ENCODE measurements at regions not wholly inside any gene's neighbourhood (a gene's known extent, or its start where the extent isn't known, plus 50 kb on each side); places are given as distances from the start of the nearest gene placed in this dataset.

DNA sequence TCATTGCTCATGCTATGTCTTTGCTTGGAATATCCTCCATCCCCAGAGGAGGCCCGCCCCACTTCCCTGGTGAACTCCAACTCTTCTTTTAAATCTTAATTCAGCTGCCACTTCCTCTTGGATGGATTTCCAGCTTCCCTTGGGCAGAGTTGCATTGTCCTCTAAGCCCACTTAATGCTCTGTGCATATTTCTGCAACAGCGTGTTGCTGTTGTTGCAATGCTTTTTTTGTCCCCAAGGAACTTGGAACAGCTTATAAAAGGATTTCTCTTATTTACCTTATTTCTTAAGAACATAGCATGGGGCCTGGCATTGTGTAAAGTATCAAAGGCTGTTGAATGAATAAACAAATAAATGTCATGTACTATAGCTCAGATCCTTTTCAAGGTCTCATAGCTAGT, 507.4 kb downstream of the METTL15 start:
- Histone ChIP-seq H3K27ac (ENCODE audit: low read depth in 1 of 2, low read length in 2 of 2) (no peak overlapping the region), H3K9me3 (ENCODE audit: control insufficient read depth in 1 of 2, insufficient read depth in 1 of 2, low read length in 2 of 2) (no peaks in the 10 kb centered on the region), H3K4me1 (ENCODE audit: insufficient read depth, low read length) (no peaks in the 10 kb centered on the region), H3K27me3 (ENCODE audit: control insufficient read depth in 1 of 2, insufficient read depth in 2 of 2, low read length in 2 of 2) (no peaks in the 10 kb centered on the region), H3K36me3 (ENCODE audit: insufficient read depth, low read length) (no peaks in the 10 kb centered on the region), H3K4me3 (ENCODE audit: low read length) (no peak overlapping the region)
- ChIA-PET POLR2A (no interaction called here), CTCF (no interaction called here)
- Mint-ChIP-seq H3K27ac (no peak overlapping the region), H3K27me3 (no peaks in the 10 kb centered on the region), H3K9me3 (peaks cover 4% of the 10 kb centered on the region), H3K4me3 (no peak overlapping the region), H3K4me1 (ENCODE audit: low read depth) (no peaks in the 10 kb centered on the region), H3K36me3 (ENCODE audit: low read depth) (no peaks in the 10 kb centered on the region)
- DNase-seq, result no peak
- intact Hi-C loops (cut with DNase I, micrococcal nuclease), result no loop called here
- no peak for ATAC-seq (ENCODE audit: poor library complexity)
- TF ChIP-seq, protein P1, sequence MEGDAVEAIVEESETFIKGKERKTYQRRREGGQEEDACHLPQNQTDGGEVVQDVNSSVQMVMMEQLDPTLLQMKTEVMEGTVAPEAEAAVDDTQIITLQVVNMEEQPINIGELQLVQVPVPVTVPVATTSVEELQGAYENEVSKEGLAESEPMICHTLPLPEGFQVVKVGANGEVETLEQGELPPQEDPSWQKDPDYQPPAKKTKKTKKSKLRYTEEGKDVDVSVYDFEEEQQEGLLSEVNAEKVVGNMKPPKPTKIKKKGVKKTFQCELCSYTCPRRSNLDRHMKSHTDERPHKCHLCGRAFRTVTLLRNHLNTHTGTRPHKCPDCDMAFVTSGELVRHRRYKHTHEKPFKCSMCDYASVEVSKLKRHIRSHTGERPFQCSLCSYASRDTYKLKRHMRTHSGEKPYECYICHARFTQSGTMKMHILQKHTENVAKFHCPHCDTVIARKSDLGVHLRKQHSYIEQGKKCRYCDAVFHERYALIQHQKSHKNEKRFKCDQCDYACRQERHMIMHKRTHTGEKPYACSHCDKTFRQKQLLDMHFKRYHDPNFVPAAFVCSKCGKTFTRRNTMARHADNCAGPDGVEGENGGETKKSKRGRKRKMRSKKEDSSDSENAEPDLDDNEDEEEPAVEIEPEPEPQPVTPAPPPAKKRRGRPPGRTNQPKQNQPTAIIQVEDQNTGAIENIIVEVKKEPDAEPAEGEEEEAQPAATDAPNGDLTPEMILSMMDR (IDR thresholded peaks at IDR 0.05), result no peak

- Histone ChIP-seq H3K9me3 (ENCODE audit: control insufficient read depth in 1 of 2, insufficient read depth in 1 of 2, low read length in 2 of 2) (peaks cover 0 to 5% of the 10 kb centered on the region in 2 experiments), H3K36me3 (ENCODE audit: insufficient read depth, low read length) (no peaks in the 10 kb centered on the region), H3K4me3 (ENCODE audit: low read length) (no peak overlapping the region), H3K4me1 (ENCODE audit: insufficient read depth, low read length) (no peaks in the 10 kb centered on the region), H3K27me3 (ENCODE audit: control insufficient read depth in 1 of 2, insufficient read depth in 2 of 2, low read length in 2 of 2) (no peaks in the 10 kb centered on the region), H3K27ac (ENCODE audit: low read depth in 1 of 2, low read length in 2 of 2) (no peak overlapping the region)
- DNase-seq (no peak), ATAC-seq (ENCODE audit: poor library complexity) (no peak)
- Mint-ChIP-seq H3K4me3 (no peak overlapping the region), H3K9me3 (peaks cover 4% of the 10 kb centered on the region), H3K27ac (no peak overlapping the region), H3K4me1 (ENCODE audit: low read depth) (no peaks in the 10 kb centered on the region), H3K36me3 (ENCODE audit: low read depth) (no peaks in the 10 kb centered on the region), H3K27me3 (no peaks in the 10 kb centered on the region)
- ChIA-PET CTCF (no interaction called here), POLR2A (no interaction called here)
- TF ChIP-seq, protein P1 (IDR thresholded peaks at IDR 0.05), result no peak
- intact Hi-C loops (cut with DNase I, micrococcal nuclease), result no loop called here
These were observed 498.7 kb downstream of the METTL15 start for GRCh38 chr11:28606930-28607329.

DNA sequence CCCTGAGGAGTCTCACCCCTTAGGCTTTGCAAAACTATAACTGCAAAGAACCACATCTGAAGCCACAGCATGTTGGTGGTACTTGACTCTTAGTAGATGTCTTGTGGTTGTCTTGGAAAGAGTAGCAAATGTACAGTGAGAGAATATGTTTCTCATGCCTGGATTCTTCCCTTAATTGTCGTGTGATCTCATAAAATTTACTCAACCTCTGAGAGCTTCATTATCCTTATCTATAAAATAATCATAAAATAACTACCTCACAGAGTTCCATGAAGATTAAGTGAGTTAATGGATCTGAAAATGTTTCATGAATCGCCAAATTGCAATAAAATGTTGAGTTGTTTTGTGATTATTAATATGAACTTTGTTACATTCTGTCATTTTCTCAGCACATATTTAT, 491.5 kb downstream of the METTL15 start:
- H3K27ac ChIP-seq (ENCODE audit: low read depth in 1 of 2, low read length in 2 of 2), result no peak overlapping the region
- no peaks in the 10 kb centered on the region for H3K4me1 ChIP-seq (ENCODE audit: insufficient read depth, low read length)
- POLR2A ChIA-PET, result no interaction called here
- Mint-ChIP-seq H3K4me3 (no peak overlapping the region), H3K36me3 (ENCODE audit: low read depth) (no peaks in the 10 kb centered on the region), H3K9me3 (peaks cover 2% of the 10 kb centered on the region), H3K4me1 (ENCODE audit: low read depth) (no peaks in the 10 kb centered on the region), H3K27me3 (no peaks in the 10 kb centered on the region), H3K27ac (no peak overlapping the region)
- H3K9me3 ChIP-seq (ENCODE audit: control insufficient read depth in 1 of 2, insufficient read depth in 1 of 2, low read length in 2 of 2), result no peaks in the 10 kb centered on the region
- no peaks in the 10 kb centered on the region for H3K27me3 ChIP-seq (ENCODE audit: control insufficient read depth in 1 of 2, insufficient read depth in 2 of 2, low read length in 2 of 2)
- DNase-seq, result no peak
- TF ChIP-seq, protein P1 (IDR thresholded peaks at IDR 0.05), result no peak
- H3K4me3 ChIP-seq (ENCODE audit: low read length), result no peak overlapping the region
- intact Hi-C loops (cut with DNase I, micrococcal nuclease), result loop anchor here in 1 of 2 experiments (1.0 kb wide), 1 partner anchor 38 kb away; no protein-coding TSS in a partner anchor
- no peak for ATAC-seq (ENCODE audit: poor library complexity)
- CTCF ChIA-PET, result no interaction called here
- H3K36me3 ChIP-seq (ENCODE audit: insufficient read depth, low read length), result no peaks in the 10 kb centered on the region

Measured in CD4-positive, alpha-beta T cell (primary cell).